ENCODE measurements at regions not wholly inside any gene's neighbourhood (a gene's known extent, or its start where the extent isn't known, plus 50 kb on each side); places are given as distances from the start of the nearest gene placed in this dataset.

GRCh38 chr7:114818501-114818900, 103.4 kb upstream of the MDFIC start:
- TF ChIP-seq CTCF (IDR thresholded peaks at IDR 0.05; ENCODE audit: low read length): no peak
- no peak for TF ChIP-seq EZH2 (optimal IDR thresholded peaks at IDR 0.05; ENCODE audit: low read depth, low read length)
- no peak for TF ChIP-seq EZH2phosphoT487 (IDR thresholded peaks at IDR 0.05; ENCODE audit: low read length)
